B cell (primary cell): ENCODE measurements at regions not wholly inside any gene's neighbourhood (a gene's known extent, or its start where the extent isn't known, plus 50 kb on each side); places are given as distances from the start of the nearest gene placed in this dataset.

Experiments used
- ATAC-seq: fragments of 200-7000 bp; cut with Tn5 transposase; one replicate; pipeline ENCODE4 v1.10.0; 2021; ENCODE audit warnings: low read depth, mild to moderate bottlenecking, moderate number of reproducible peaks, moderate library complexity
- CTCF ChIA-PET: fragments of 350-600 bp; sonication (Branson Sonifier 250); formaldehyde crosslinking; loops from one replicate; lab custom pipeline; 2021; ENCODE audit warnings: antibody characterized with exemption, inconsistent platforms; lab: Charles Lee
- POLR2A ChIA-PET: fragments of 350-600 bp; sonication (Branson Sonifier 250); formaldehyde crosslinking; loops from one replicate; lab custom pipeline; 2021; ENCODE audit warnings: antibody characterized with exemption; lab: Charles Lee
- DNase-seq: peaks from one replicate; pipeline ENCODE4 v3.0.0; 2013
- H2AFZ ChIP-seq: 2 replicates; pipeline ENCODE4 v1.6.1; 2012; ENCODE audit warnings: mild to moderate bottlenecking, low read depth, low read length; ENCODE audit not compliant: insufficient read depth, poor library complexity, severe bottlenecking
- H3K27ac ChIP-seq, 2 donors: 1 replicate in 1 of 2; 2 replicates in 1 of 2; pipeline ENCODE4 v1.5.1; 2012 to 2013; ENCODE audit warnings: low read length in 2 of 2, mild to moderate bottlenecking in 2 of 2, moderate library complexity in 1 of 2
- H3K27me3 ChIP-seq, 4 experiments: fragments of 200-600 bp in 1 of 4; sonication (generic) in 1 of 4; replicated peaks in 1 of 4; 1 replicate in 2 of 4; 2 replicates in 2 of 4; pipeline versions ENCODE4 v1.6.1 to v1.7.0; 2013 to 2016; ENCODE audit warnings: low read length in 3 of 4, mild to moderate bottlenecking in 2 of 4, mixed read lengths in 1 of 4, moderate library complexity in 1 of 4; ENCODE audit not compliant: insufficient read depth in 4 of 4, control insufficient read depth in 3 of 4; ENCODE audit errors: control extremely low read depth in 1 of 4
- H3K36me3 ChIP-seq, 2 experiments: replicated peaks in 1 of 2; 1 replicate in 1 of 2; 2 replicates in 1 of 2; pipeline versions ENCODE4 v1.6.1 to v1.7.1; 2013; ENCODE audit warnings: low read length in 1 of 2; ENCODE audit not compliant: insufficient read depth in 2 of 2, control insufficient read depth in 1 of 2; ENCODE audit errors: control extremely low read depth in 1 of 2, extremely low read depth in 1 of 2
- H3K4me1 ChIP-seq, 2 donors: fragments of 200-600 bp in 1 of 2; sonication (generic) in 1 of 2; 1 replicate in 1 of 2; 2 replicates in 1 of 2; pipeline versions ENCODE4 v1.5.1 to v1.6.1; 2013 to 2017; ENCODE audit warnings: low read length in 2 of 2; ENCODE audit not compliant: control insufficient read depth in 2 of 2, insufficient read depth in 2 of 2
- H3K4me2 ChIP-seq: replicated peaks from 2 replicates; pipeline ENCODE3; 2012; ENCODE audit warnings: mild to moderate bottlenecking, low read depth, low read length; ENCODE audit not compliant: poor library complexity, severe bottlenecking
- H3K4me3 ChIP-seq, 5 experiments: fragments of 200-600 bp in 1 of 5; sonication (generic) in 1 of 5; 1 replicate in 3 of 5; 2 replicates in 2 of 5; pipeline versions ENCODE4 v1.5.1 to v1.7.0; 2011 to 2016; ENCODE audit warnings: low read length in 4 of 5, mild to moderate bottlenecking in 4 of 5, low read depth in 2 of 5, control low read depth in 1 of 5, moderate library complexity in 1 of 5; ENCODE audit not compliant: insufficient read depth in 1 of 5; ENCODE audit errors: control extremely low read depth in 1 of 5, extremely low read depth in 1 of 5
- H3K79me2 ChIP-seq: fragments of 200-600 bp; sonication (generic); one replicate; pipeline ENCODE4 v1.6.0; 2016; ENCODE audit warnings: low read length; ENCODE audit not compliant: control insufficient read depth, insufficient read depth
- H3K9ac ChIP-seq: fragments of 200-600 bp; sonication (generic); 2 replicates; pipeline ENCODE4 v1.6.1; 2017; ENCODE audit warnings: mild to moderate bottlenecking, low read length, moderate library complexity
- H3K9me3 ChIP-seq, 3 donors: one replicate each; pipeline versions ENCODE4 v1.6.1 to v1.7.1; 2013; ENCODE audit warnings: low read length in 2 of 3; ENCODE audit not compliant: control insufficient read depth in 2 of 3, insufficient read depth in 1 of 3; ENCODE audit errors: control extremely low read depth in 1 of 3
- H4K20me1 ChIP-seq: 2 replicates; pipeline ENCODE4 v1.6.0; 2012; ENCODE audit warnings: mild to moderate bottlenecking, low read length; ENCODE audit not compliant: insufficient read depth, control insufficient read depth, poor library complexity, severe bottlenecking
- H3K27ac Mint-ChIP-seq: one replicate; pipeline ENCODE4 v1.8.0; 2021; ENCODE audit warnings: mixed read lengths
- H3K27me3 Mint-ChIP-seq: one replicate; pipeline ENCODE4 v1.8.0; 2021; ENCODE audit warnings: mixed read lengths
- H3K4me1 Mint-ChIP-seq: one replicate; pipeline ENCODE4 v1.8.0; 2021; ENCODE audit warnings: mixed read lengths
- H3K4me3 Mint-ChIP-seq: one replicate; pipeline ENCODE4 v1.8.0; 2021; ENCODE audit warnings: mixed read lengths
- H3K9me3 Mint-ChIP-seq: one replicate; pipeline ENCODE4 v1.8.0; 2022; ENCODE audit warnings: mixed read lengths; ENCODE audit not compliant: insufficient read depth
- CTCF ChIP-seq: fragments of 200-600 bp; IDR thresholded peaks from one replicate; pipeline ENCODE4 v1.8.0; 2022; ENCODE audit warnings: antibody characterized with exemption, mild to moderate bottlenecking
- EZH2 ChIP-seq: IDR thresholded peaks from 2 replicates; pipeline ENCODE4 v1.6.1; 2012; ENCODE audit warnings: borderline replicate concordance, low read depth, mild to moderate bottlenecking, moderate library complexity, low read length; ENCODE audit not compliant: insufficient read depth, poor library complexity, severe bottlenecking
- WGBS: methylation state at CpG from one replicate; pipeline ENCODE4 v1.1.5; 2013; ENCODE audit warnings: missing lambda C conversion rate; ENCODE audit not compliant: insufficient coverage; 5-methylcytosine and 5-hydroxymethylcytosine counted together
- intact Hi-C: fragments of 100-400 bp; cut with micrococcal nuclease; formaldehyde crosslinking; loops from one replicate; pipeline ENCODE4 v1.10.0; 2022

GRCh38 chr9:129513856-129514496, 106.9 kb downstream of the C9orf50 start:
- H3K27ac Mint-ChIP-seq = no peak overlapping the region
- Histone ChIP-seq H3K4me2 (no peak overlapping the region), H3K36me3 (no peaks in the 10 kb centered on the region), H3K4me1 (no peaks in the 10 kb centered on the region), H3K27ac (no peak overlapping the region), H3K4me3 (no peak overlapping the region), H3K79me2 (no peaks in the 10 kb centered on the region), H4K20me1 (no peaks in the 10 kb centered on the region), H3K27me3 (peaks cover 0 to 6% (median 0%) of the 10 kb centered on the region in 4 experiments), H3K9me3 (peaks cover 0 to 43% (median 25%) of the 10 kb centered on the region in 3 donors), H3K9ac (no peak overlapping the region), H2AFZ (no peak overlapping the region)
- intact Hi-C loops = no loop called here
- ATAC-seq = no peak
- peaks cover 12% of the 10 kb centered on the region for H3K27me3 Mint-ChIP-seq
- CTCF ChIA-PET = no interaction called here
- no peaks in the 10 kb centered on the region for H3K4me1 Mint-ChIP-seq
- POLR2A ChIA-PET = no interaction called here
- WGBS = 93% methylated on average over 7 of the region's 7 CpGs
- no peak for TF ChIP-seq CTCF
- TF ChIP-seq EZH2 = no peak
- H3K9me3 Mint-ChIP-seq = peaks cover 14% of the 10 kb centered on the region
- DNase-seq = no peak
- H3K4me3 Mint-ChIP-seq = no peak overlapping the region

- TF ChIP-seq CTCF (no peak), EZH2 (no peak)
- Histone ChIP-seq H3K79me2 (no peaks in the 10 kb centered on the region), H3K36me3 (no peaks in the 10 kb centered on the region), H2AFZ (no peak overlapping the region), H3K9me3 (peaks cover 0 to 38% (median 23%) of the 10 kb centered on the region in 3 donors), H3K4me3 (no peak overlapping the region), H3K27me3 (peaks cover 0 to 6% (median 0%) of the 10 kb centered on the region in 4 experiments), H3K27ac (no peak overlapping the region), H3K4me2 (no peak overlapping the region), H4K20me1 (no peaks in the 10 kb centered on the region), H3K4me1 (no peaks in the 10 kb centered on the region), H3K9ac (no peak overlapping the region)
- Mint-ChIP-seq H3K4me1 (no peaks in the 10 kb centered on the region), H3K4me3 (no peak overlapping the region), H3K27ac (no peak overlapping the region), H3K27me3 (peaks cover 12% of the 10 kb centered on the region), H3K9me3 (peaks cover 14% of the 10 kb centered on the region)
- intact Hi-C loops = no loop called here
- 100% methylated on average over 2 of the region's 3 CpGs for WGBS
- ChIA-PET CTCF (no interaction called here), POLR2A (no interaction called here)
- DNase-seq (no peak), ATAC-seq (no peak)
These were observed 107.6 kb downstream of the C9orf50 start for GRCh38 chr9:129513282-129513681.
